Spleen (tissue), 11 donors: ENCODE measurements at regions not wholly inside any gene's neighbourhood (a gene's known extent, or its start where the extent isn't known, plus 50 kb on each side); places are given as distances from the start of the nearest gene placed in this dataset.
"Not testable (repeated sequence)": the region's sequence is repeated elsewhere in the genome, so short reads cannot be mapped to it uniquely, and the experiment has no call there.

Experiments used
- DNase-seq: peaks from one replicate; pipeline ENCODE4 v3.0.0-alpha.2; 2020
- H3K27ac ChIP-seq, 8 donors: fragments of 200-600 bp; sonication (generic) in 7 of 8; 1 replicate in 4 of 8; 2 replicates in 4 of 8; pipeline versions ENCODE4 v1.5.0 to v1.8.0; 2016 to 2021; ENCODE audit warnings: inconsistent platforms in 4 of 8, mild to moderate bottlenecking in 4 of 8, moderate library complexity in 1 of 8
- H3K27me3 ChIP-seq, 7 donors: fragments of 200-600 bp; sonication (generic) in 6 of 7; replicated peaks in 1 of 7; 1 replicate in 4 of 7; 2 replicates in 3 of 7; pipeline versions ENCODE4 v1.5.0 to v1.8.0; 2016 to 2021; ENCODE audit warnings: inconsistent platforms in 3 of 7, mild to moderate bottlenecking in 1 of 7
- H3K36me3 ChIP-seq, 6 donors: fragments of 200-600 bp; sonication (generic) in 5 of 6; 1 replicate in 4 of 6; 2 replicates in 2 of 6; pipeline versions ENCODE4 v1.5.0 to v1.8.0; 2016 to 2021; ENCODE audit warnings: inconsistent platforms in 2 of 6
- H3K4me1 ChIP-seq, 6 donors: fragments of 200-600 bp; sonication (generic) in 5 of 6; 1 replicate in 3 of 6; 2 replicates in 3 of 6; pipeline versions ENCODE4 v1.5.0 to v1.8.0; 2016 to 2021; ENCODE audit warnings: inconsistent platforms in 3 of 6
- H3K4me3 ChIP-seq, 8 donors: fragments of 200-600 bp; sonication (generic) in 7 of 8; 1 replicate in 4 of 8; 2 replicates in 4 of 8; pipeline versions ENCODE4 v1.5.0 to v1.8.0; 2016 to 2021; ENCODE audit warnings: inconsistent platforms in 4 of 8, mild to moderate bottlenecking in 4 of 8, moderate library complexity in 2 of 8
- H3K9me3 ChIP-seq, 8 donors: fragments of 200-600 bp; sonication (generic) in 7 of 8; 1 replicate in 4 of 8; 2 replicates in 4 of 8; pipeline versions ENCODE4 v1.5.0 to v1.8.0; 2016 to 2021; ENCODE audit warnings: inconsistent platforms in 4 of 8
- POLR2A ChIP-seq, 3 donors: fragments of 450-650 bp; IDR thresholded peaks; one replicate each; pipeline ENCODE4 v1.5.1; 2017; ENCODE audit warnings: antibody characterized with exemption in 3 of 3, mild to moderate bottlenecking in 1 of 3
- POLR2AphosphoS5 ChIP-seq, 3 donors: sonication (generic); formaldehyde crosslinking; IDR thresholded peaks; one replicate each; pipeline ENCODE4 v1.5.1; 2017; ENCODE audit warnings: antibody characterized with exemption in 3 of 3
- WGBS, 5 donors: extraction: QIAGEN DNeasy Blood & Tissue Kit in 3 of 5; methylation state at CpG; one replicate each; pipeline versions ENCODE4 v1.1.5 to v1.1.7; 2013 to 2018; 5-methylcytosine and 5-hydroxymethylcytosine counted together
- intact Hi-C: fragments of 100-400 bp; cut with DNase I; formaldehyde crosslinking; loops from one replicate; pipeline ENCODE4 v1.15.0; 2023; ENCODE audit warnings: low total_unique reads
- TF ChIP-seq, protein P1 (sequence below), 11 experiments: fragments of 200-600 bp in 7 of 11; fragments of 450-650 bp in 4 of 11; sonication (generic) in 4 of 11; IDR thresholded peaks in 8 of 11; conservative IDR thresholded peaks in 3 of 11; 1 replicate in 7 of 11; 2 replicates in 4 of 11; pipeline versions ENCODE4 v1.4.0 to v1.8.0; 2016 to 2021; ENCODE audit warnings: antibody characterized with exemption in 11 of 11, inconsistent platforms in 4 of 11, mild to moderate bottlenecking in 1 of 11
- donor health status: healthy with polysubstance abuse.
- donor health status: DM: no; HTN: no; CAD: no; lungs with moderate emphysema.
- donor health status: DM: no; HTN: no; CAD: no.
- donor health status: Bipolar disorder and iron deficiency.
- donor health status: healthy.
- donor health status: DM: no; HTN: no; CAD: no.
- donor health status: DM: yes; HTN: yes; CAD: no.

DNA sequence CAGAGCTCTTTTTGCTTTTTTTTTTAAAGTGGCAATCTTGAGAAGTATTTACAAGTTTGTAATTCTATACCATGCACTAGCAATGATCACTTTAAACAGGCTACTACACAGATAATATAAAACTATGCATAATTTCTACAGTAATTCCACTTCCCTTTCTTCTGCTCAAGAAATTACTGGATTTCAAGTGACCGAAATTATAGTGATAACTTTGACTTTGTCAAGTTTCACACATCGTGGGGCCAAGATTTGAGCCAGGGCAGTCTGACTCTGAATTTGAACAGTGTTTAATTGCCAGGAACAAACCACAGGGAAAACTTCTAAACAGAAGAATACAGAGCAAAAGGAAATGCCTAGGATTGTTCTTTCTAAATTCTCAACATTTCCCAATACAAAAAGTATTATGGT lies 288.3 kb upstream of the MKLN1 start:
- H3K4me1 ChIP-seq = peaks cover 36 to 97% (median 64%) of the 10 kb centered on the region in 6 donors
- H3K9me3 ChIP-seq = no peaks in the 10 kb centered on the region
- no peak for DNase-seq
- 22 to 52% (median 23%) methylated on average over 2 of the region's 2 CpGs for WGBS, 5 donors
- H3K36me3 ChIP-seq = peaks cover 0 to 18% (median 0%) of the 10 kb centered on the region in 6 donors
- no peak overlapping the region for H3K4me3 ChIP-seq
- TF ChIP-seq, protein P1, sequence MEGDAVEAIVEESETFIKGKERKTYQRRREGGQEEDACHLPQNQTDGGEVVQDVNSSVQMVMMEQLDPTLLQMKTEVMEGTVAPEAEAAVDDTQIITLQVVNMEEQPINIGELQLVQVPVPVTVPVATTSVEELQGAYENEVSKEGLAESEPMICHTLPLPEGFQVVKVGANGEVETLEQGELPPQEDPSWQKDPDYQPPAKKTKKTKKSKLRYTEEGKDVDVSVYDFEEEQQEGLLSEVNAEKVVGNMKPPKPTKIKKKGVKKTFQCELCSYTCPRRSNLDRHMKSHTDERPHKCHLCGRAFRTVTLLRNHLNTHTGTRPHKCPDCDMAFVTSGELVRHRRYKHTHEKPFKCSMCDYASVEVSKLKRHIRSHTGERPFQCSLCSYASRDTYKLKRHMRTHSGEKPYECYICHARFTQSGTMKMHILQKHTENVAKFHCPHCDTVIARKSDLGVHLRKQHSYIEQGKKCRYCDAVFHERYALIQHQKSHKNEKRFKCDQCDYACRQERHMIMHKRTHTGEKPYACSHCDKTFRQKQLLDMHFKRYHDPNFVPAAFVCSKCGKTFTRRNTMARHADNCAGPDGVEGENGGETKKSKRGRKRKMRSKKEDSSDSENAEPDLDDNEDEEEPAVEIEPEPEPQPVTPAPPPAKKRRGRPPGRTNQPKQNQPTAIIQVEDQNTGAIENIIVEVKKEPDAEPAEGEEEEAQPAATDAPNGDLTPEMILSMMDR (IDR thresholded peaks at IDR 0.05 in 8 of 11, conservative IDR thresholded peaks at IDR 0.05 in 3 of 11) = no peak
- TF ChIP-seq POLR2A (IDR thresholded peaks at IDR 0.05) = no peak
- TF ChIP-seq POLR2AphosphoS5 (IDR thresholded peaks at IDR 0.05) = no peak
- H3K27me3 ChIP-seq = no peaks in the 10 kb centered on the region
- peak overlapping the region in 7 of 8 donors; percentile 37 to 61 (median 44) for H3K27ac ChIP-seq
- intact Hi-C loops = no loop called here

DNA sequence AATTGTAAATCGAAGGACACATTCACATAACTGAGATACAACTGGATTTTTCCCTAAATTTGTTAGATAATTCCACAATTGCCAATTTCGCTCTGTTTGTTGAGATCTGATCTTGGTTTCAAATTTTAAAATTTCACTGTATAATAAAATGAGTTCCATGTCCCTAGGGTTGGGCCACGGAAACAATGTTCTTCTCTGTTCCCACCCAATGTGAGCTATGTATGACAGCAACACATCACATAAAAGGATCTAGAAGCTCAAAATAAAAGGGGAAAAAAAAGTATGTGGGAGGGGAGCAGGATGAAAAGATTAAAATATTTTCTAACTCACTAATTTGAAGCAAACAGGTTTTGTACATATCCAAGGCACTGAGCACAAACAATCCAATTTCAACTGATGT lies 287.8 kb upstream of the MKLN1 start:
- H3K4me1 ChIP-seq = peaks cover 32 to 92% (median 60%) of the 10 kb centered on the region in 6 donors
- TF ChIP-seq POLR2A (IDR thresholded peaks at IDR 0.05) = no peak

DNA sequence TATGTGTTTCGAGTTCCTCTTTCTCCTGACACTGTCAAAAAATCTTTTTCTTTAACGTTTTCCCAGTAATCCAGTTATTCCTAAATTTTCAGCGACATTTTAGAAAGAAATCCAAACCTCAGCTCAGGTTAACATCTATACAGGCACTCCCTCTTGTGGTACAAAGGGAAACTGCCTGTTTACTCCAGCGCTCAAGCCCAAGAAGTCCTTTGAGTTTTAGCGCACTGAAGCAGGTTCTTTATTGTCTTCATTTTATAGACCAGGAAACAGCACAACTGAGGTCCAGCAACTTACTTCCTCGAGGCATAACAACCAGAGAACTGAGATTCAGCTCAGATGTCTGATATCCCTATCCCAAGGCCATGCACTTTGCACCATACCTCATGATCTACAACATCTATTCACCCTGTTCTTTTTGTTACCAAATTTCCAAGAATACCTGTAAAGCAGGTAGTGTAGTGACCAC lies 287.2 kb upstream of the MKLN1 start:
- Histone ChIP-seq H3K4me3 (no peak overlapping the region), H3K27ac (peak overlapping the region in 7 of 8 donors; percentile 37 to 61 (median 44)), H3K4me1 (peaks cover 32 to 86% (median 55%) of the 10 kb centered on the region in 6 donors), H3K9me3 (peaks cover 0 to 3% (median 2%) of the 10 kb centered on the region in 8 donors), H3K27me3 (no peaks in the 10 kb centered on the region), H3K36me3 (peaks cover 0 to 21% (median 0%) of the 10 kb centered on the region in 6 donors)
- intact Hi-C loops = loop anchor here (5.0 to 10.0 kb wide), 2 partner anchors 56 to 143 kb away; no protein-coding TSS in a partner anchor
- TF ChIP-seq POLR2A (IDR thresholded peaks at IDR 0.05) (no peak), POLR2AphosphoS5 (IDR thresholded peaks at IDR 0.05) (peak in 1 of 3 donors; percentile 56)
- TF ChIP-seq, protein P1 (IDR thresholded peaks at IDR 0.05 in 8 of 11, conservative IDR thresholded peaks at IDR 0.05 in 3 of 11) = peak; percentile 81 to 94 (median 89)
- DNase-seq = no peak
- 0 to 6% (median 2%) methylated on average over 6 of the region's 6 CpGs for WGBS, 5 donors

More for the DNA sequence above, 287.8 kb upstream of the MKLN1 start:
- 78 to 90% (median 83%) methylated on average over 3 of the region's 3 CpGs for WGBS, 5 donors
- H3K27me3 ChIP-seq = no peaks in the 10 kb centered on the region
- intact Hi-C loops = loop anchor here (5.0 to 10.0 kb wide), 2 partner anchors 55 to 143 kb away; no protein-coding TSS in a partner anchor
- no peak for DNase-seq
- H3K27ac ChIP-seq = peak overlapping the region in 7 of 8 donors; percentile 37 to 61 (median 44)
- peaks cover 0 to 18% (median 0%) of the 10 kb centered on the region in 6 donors for H3K36me3 ChIP-seq
- no peaks in the 10 kb centered on the region for H3K9me3 ChIP-seq
- no peak overlapping the region for H3K4me3 ChIP-seq

DNA sequence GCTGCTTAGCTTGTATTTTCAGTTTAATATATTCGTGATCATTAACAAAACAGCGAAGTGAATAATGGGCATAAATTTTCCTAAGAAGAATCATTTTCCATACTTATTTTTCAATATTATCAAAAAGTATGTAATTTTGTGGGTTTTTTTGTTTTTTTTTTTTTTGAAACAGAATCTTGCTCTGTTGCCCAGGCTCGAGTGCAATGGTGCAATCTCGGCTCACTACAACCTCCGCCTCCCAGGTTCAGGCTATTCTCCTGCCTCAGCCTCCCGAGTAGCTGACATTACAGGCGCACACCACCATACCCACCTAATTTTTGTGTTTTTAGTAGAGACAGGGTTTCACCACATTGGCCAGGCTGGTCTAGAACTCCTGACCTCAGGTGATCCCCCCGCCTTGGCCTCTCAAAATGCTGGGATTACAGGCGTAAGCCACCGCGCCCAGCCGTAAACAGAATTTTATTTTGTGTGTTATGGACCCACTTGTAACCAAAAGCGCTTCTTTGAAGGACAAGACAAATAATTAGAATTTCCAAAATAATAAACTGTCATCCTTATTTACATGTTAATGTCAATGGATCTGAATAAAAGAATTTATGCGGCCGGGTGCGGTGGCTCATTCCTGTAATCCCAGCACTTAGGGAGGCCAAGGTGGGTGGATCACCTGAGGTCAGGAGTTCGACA lies 286.5 kb upstream of the MKLN1 start:
- H3K4me3 ChIP-seq, H3K27me3 ChIP-seq, DNase-seq, H3K9me3 ChIP-seq: not testable (repeated sequence)
- 93 to 96% (median 95%) methylated on average over 17 of the region's 17 CpGs for WGBS, 5 donors
- Histone ChIP-seq H3K36me3 (peaks cover 0 to 27% (median 0%) of the 10 kb centered on the region in 6 donors), H3K4me1 (peaks cover 32 to 82% (median 53%) of the 10 kb centered on the region in 6 donors), H3K27ac (peak overlapping the region in 2 of 8 donors; percentile 43 to 61)
- intact Hi-C loops = loop anchor here (5.0 to 10.0 kb wide), 2 partner anchors 56 to 144 kb away; no protein-coding TSS in a partner anchor
